ENCODE measurements at regions not wholly inside any gene's neighbourhood (a gene's known extent, or its start where the extent isn't known, plus 50 kb on each side); places are given as distances from the start of the nearest gene placed in this dataset.
"Not testable (repeated sequence)": the region's sequence is repeated elsewhere in the genome, so short reads cannot be mapped to it uniquely, and the experiment has no call there.

DNA sequence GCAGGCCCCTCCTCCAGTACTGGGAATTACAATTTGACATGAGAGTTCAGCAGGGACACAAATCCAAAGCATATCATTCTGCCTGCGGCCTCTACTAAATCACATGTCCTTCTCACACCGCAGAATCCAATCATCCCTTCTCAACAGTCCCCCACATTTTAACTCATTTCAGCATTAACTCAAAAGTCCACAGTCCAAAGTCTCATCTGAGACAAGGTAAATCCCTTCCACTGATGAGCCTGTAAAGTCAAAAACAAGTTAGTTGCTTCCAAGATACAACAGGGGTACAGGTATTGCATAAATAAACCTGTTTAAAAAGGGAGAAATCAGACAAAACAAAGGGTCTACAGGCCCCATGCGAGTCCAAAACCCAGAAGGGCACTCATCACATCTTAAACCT, 64.0 kb downstream of the EBNA1BP2 start:
- H3K36me3 Mint-ChIP-seq (ENCODE audit: low read depth): no peaks in the 10 kb centered on the region
- no peak for DNase-seq
- no peaks in the 10 kb centered on the region for H3K4me1 Mint-ChIP-seq (ENCODE audit: low read depth)
- H3K9me3 Mint-ChIP-seq: peaks cover 45% of the 10 kb centered on the region
- H3K27ac Mint-ChIP-seq: no peak overlapping the region
- H3K4me3 Mint-ChIP-seq: no peak overlapping the region
- H3K27me3 Mint-ChIP-seq: peaks cover 9% of the 10 kb centered on the region

- H3K9me3 Mint-ChIP-seq: peaks cover 45% of the 10 kb centered on the region
These were observed 64.4 kb downstream of the EBNA1BP2 start for GRCh38 chr1:43107664-43108063.

GRCh38 chr1:43104027-43104763, 67.9 kb downstream of the EBNA1BP2 start:
- Mint-ChIP-seq H3K4me1 (ENCODE audit: low read depth) (no peaks in the 10 kb centered on the region), H3K4me3 (no peak overlapping the region), H3K27me3 (peaks cover 9% of the 10 kb centered on the region), H3K36me3 (ENCODE audit: low read depth) (no peaks in the 10 kb centered on the region), H3K27ac (no peak overlapping the region), H3K9me3 (peaks cover 29% of the 10 kb centered on the region)
- DNase-seq: no peak

More at GRCh38 chr1:43107664-43108063, 64.4 kb downstream of the EBNA1BP2 start:
- no peaks in the 10 kb centered on the region for H3K4me1 Mint-ChIP-seq (ENCODE audit: low read depth)
- H3K27me3 Mint-ChIP-seq: peaks cover 9% of the 10 kb centered on the region
- no peak overlapping the region for H3K4me3 Mint-ChIP-seq
- H3K27ac Mint-ChIP-seq: no peak overlapping the region
- DNase-seq: no peak
- H3K36me3 Mint-ChIP-seq (ENCODE audit: low read depth): no peaks in the 10 kb centered on the region

GRCh38 chr1:43101061-43101460, 71.0 kb downstream of the EBNA1BP2 start:
- H3K27me3 Mint-ChIP-seq: peaks cover 4% of the 10 kb centered on the region
- no peak overlapping the region for H3K4me3 Mint-ChIP-seq
- no peaks in the 10 kb centered on the region for H3K4me1 Mint-ChIP-seq (ENCODE audit: low read depth)
- H3K27ac Mint-ChIP-seq: no peak overlapping the region
- no peak for DNase-seq
- H3K36me3 Mint-ChIP-seq (ENCODE audit: low read depth): no peaks in the 10 kb centered on the region
- H3K9me3 Mint-ChIP-seq: peaks cover 17% of the 10 kb centered on the region

GRCh38 chr1:43098200-43098599, 73.9 kb downstream of the EBNA1BP2 start:
- no peak for DNase-seq
- Mint-ChIP-seq H3K27ac (no peak overlapping the region), H3K9me3 (no peaks in the 10 kb centered on the region), H3K4me1 (ENCODE audit: low read depth) (no peaks in the 10 kb centered on the region), H3K36me3 (ENCODE audit: low read depth) (no peaks in the 10 kb centered on the region), H3K27me3 (peaks cover 10% of the 10 kb centered on the region), H3K4me3 (no peak overlapping the region)

DNA sequence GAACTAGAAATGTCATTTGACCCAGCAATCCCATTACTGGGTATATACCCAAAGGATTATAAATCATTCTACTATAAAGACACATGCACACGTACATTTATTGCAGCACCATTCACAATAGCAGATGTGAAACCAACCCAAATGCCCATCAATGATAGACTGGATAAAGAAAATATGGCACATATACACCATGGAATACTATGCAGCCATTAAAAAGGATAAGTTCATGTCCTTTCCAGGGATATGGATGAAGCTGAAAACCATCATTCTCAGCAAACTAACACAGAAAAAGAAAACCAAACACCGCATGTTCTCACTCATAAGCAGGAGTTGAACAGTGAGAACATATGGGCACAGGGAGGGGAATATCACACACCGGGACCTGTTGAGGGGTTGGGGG, 75.6 kb downstream of the EBNA1BP2 start:
- not testable (repeated sequence) for H3K36me3 Mint-ChIP-seq (ENCODE audit: low read depth); H3K4me3 Mint-ChIP-seq; DNase-seq; H3K9me3 Mint-ChIP-seq; H3K27ac Mint-ChIP-seq; H3K4me1 Mint-ChIP-seq (ENCODE audit: low read depth)
- peaks cover 14% of the 10 kb centered on the region for H3K27me3 Mint-ChIP-seq

DNA sequence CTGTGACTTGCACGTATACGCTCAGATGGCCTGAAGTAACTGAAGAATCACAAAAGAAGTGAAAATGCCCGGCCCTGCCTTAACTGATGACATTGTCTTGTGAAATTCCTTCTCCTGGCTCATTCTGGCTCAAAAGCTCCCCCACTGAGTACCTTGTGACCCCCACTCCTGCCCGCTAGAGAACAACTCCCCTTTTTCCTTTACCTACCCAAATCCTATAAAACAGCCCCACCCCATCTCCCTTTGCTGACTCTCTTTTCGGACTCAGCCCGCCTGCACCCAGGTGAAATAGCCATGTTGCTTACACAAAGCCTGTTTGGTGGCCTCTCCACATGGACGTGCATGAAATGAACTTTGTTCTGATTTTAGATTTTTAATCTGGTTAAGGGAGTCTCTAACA, 81.3 kb downstream of the EBNA1BP2 start:
- not testable (repeated sequence) for H3K4me1 Mint-ChIP-seq (ENCODE audit: low read depth); H3K27ac Mint-ChIP-seq; H3K36me3 Mint-ChIP-seq (ENCODE audit: low read depth); H3K9me3 Mint-ChIP-seq; H3K4me3 Mint-ChIP-seq; DNase-seq
- peaks cover 26% of the 10 kb centered on the region for H3K27me3 Mint-ChIP-seq

DNA sequence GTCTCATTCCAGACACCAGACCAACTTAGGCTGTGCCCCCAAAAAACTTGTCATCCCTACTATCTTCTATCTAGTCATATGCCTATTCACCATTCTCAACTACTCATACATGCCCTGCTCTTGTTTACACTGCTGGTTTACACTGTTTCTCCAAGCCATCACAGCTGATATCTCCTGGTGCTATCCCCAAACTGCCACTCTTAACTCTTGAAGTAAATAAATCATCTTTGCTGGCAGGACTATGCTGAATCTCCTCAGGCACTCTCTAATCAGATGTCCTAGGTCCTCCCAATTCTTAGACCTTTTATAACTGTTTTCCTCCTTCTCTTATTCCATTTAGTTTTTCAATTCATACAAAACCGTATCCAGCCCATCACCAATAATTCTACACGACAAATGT, 81.9 kb downstream of the EBNA1BP2 start:
- H3K27ac Mint-ChIP-seq; H3K4me1 Mint-ChIP-seq (ENCODE audit: low read depth); H3K4me3 Mint-ChIP-seq; H3K9me3 Mint-ChIP-seq; H3K36me3 Mint-ChIP-seq (ENCODE audit: low read depth); DNase-seq: not testable (repeated sequence)
- H3K27me3 Mint-ChIP-seq: peaks cover 29% of the 10 kb centered on the region

- Mint-ChIP-seq H3K27me3 (peaks cover 21% of the 10 kb centered on the region), H3K4me3 (no peak overlapping the region), H3K4me1 (ENCODE audit: low read depth) (no peaks in the 10 kb centered on the region), H3K9me3 (no peaks in the 10 kb centered on the region), H3K27ac (no peak overlapping the region), H3K36me3 (ENCODE audit: low read depth) (no peaks in the 10 kb centered on the region)
- no peak for DNase-seq
These were observed 88.7 kb downstream of the EBNA1BP2 start for GRCh38 chr1:43083375-43083891.

- no peak overlapping the region for H3K4me3 Mint-ChIP-seq
- H3K27ac Mint-ChIP-seq: no peak overlapping the region
- H3K36me3 Mint-ChIP-seq (ENCODE audit: low read depth): no peaks in the 10 kb centered on the region
- H3K27me3 Mint-ChIP-seq: peaks cover 21% of the 10 kb centered on the region
- DNase-seq: no peak
- no peaks in the 10 kb centered on the region for H3K4me1 Mint-ChIP-seq (ENCODE audit: low read depth)
- no peaks in the 10 kb centered on the region for H3K9me3 Mint-ChIP-seq
These were observed 89.3 kb downstream of the EBNA1BP2 start for GRCh38 chr1:43082740-43083139.

- Mint-ChIP-seq H3K27me3 (no peaks in the 10 kb centered on the region), H3K36me3 (ENCODE audit: low read depth) (no peaks in the 10 kb centered on the region), H3K4me3 (no peak overlapping the region), H3K9me3 (no peaks in the 10 kb centered on the region), H3K4me1 (ENCODE audit: low read depth) (peaks cover 4% of the 10 kb centered on the region), H3K27ac (no peak overlapping the region)
- no peak for DNase-seq
These were observed 94.8 kb downstream of the EBNA1BP2 start for GRCh38 chr1:43077273-43077672.

- H3K36me3 Mint-ChIP-seq (ENCODE audit: low read depth): no peaks in the 10 kb centered on the region
- H3K4me3 Mint-ChIP-seq: no peak overlapping the region
- no peak for DNase-seq
- H3K4me1 Mint-ChIP-seq (ENCODE audit: low read depth): peaks cover 4% of the 10 kb centered on the region
- H3K27ac Mint-ChIP-seq: no peak overlapping the region
- no peaks in the 10 kb centered on the region for H3K27me3 Mint-ChIP-seq
- no peaks in the 10 kb centered on the region for H3K9me3 Mint-ChIP-seq
These were observed 97.4 kb downstream of the EBNA1BP2 start for GRCh38 chr1:43074709-43075108.

DNA sequence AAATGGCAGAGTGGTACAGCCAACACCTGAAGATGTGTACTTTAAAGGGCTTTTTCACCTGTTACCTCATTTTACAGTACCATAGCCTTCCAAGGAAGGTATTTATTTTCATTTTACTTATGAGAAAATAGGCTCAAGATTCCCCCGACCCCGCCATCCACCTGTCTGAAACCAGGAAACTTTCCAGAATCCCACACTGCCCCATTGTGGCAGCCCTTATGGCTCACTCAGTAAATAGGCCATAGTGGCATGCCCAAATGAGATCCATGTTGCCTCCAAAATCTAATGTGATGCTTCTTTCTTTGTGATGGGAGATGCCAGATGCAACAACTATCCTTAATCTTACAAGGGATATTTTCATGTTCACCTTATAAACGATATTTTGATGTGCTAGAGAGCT, 97.8 kb downstream of the EBNA1BP2 start:
- Mint-ChIP-seq H3K9me3 (no peaks in the 10 kb centered on the region), H3K27me3 (no peaks in the 10 kb centered on the region), H3K4me1 (ENCODE audit: low read depth) (peaks cover 4% of the 10 kb centered on the region), H3K4me3 (no peak overlapping the region), H3K27ac (no peak overlapping the region), H3K36me3 (ENCODE audit: low read depth) (no peaks in the 10 kb centered on the region)
- no peak for DNase-seq

GRCh38 chr1:43073490-43074230, 98.4 kb downstream of the EBNA1BP2 start:
- Mint-ChIP-seq H3K27ac (no peak overlapping the region), H3K27me3 (no peaks in the 10 kb centered on the region), H3K9me3 (no peaks in the 10 kb centered on the region), H3K4me3 (no peak overlapping the region), H3K36me3 (ENCODE audit: low read depth) (no peaks in the 10 kb centered on the region), H3K4me1 (ENCODE audit: low read depth) (peaks cover 4% of the 10 kb centered on the region)
- DNase-seq: peak; percentile 76

- H3K27ac Mint-ChIP-seq: no peak overlapping the region
- H3K27me3 Mint-ChIP-seq: peaks cover 3% of the 10 kb centered on the region
- H3K4me3 Mint-ChIP-seq: no peak overlapping the region
- H3K9me3 Mint-ChIP-seq: no peaks in the 10 kb centered on the region
- no peaks in the 10 kb centered on the region for H3K36me3 Mint-ChIP-seq (ENCODE audit: low read depth)
- DNase-seq: no peak
- H3K4me1 Mint-ChIP-seq (ENCODE audit: low read depth): peaks cover 13% of the 10 kb centered on the region
These were observed 99.8 kb downstream of the EBNA1BP2 start for GRCh38 chr1:43072314-43072713.

Data from activated T-cell treated with anti-CD3 and anti-CD28 coated beads, Interleukin-2, amount 50 U/mL, for 24 hours (primary cell).